Upper lobe of left lung (tissue), 4 donors: ENCODE measurements at regions not wholly inside any gene's neighbourhood (a gene's known extent, or its start where the extent isn't known, plus 50 kb on each side); places are given as distances from the start of the nearest gene placed in this dataset.

Experiments
- EP300 ChIP-seq, 4 donors: sonication (generic); formaldehyde crosslinking; IDR thresholded peaks; one replicate each; pipeline ENCODE4 v1.5.1; 2017; ENCODE audit warnings: antibody characterized with exemption in 4 of 4, control low read depth in 2 of 4
- TF ChIP-seq, protein P1 (sequence below), 6 experiments: fragments of 450-650 bp in 4 of 6; fragments of 200-600 bp in 2 of 6; sonication (generic) in 2 of 6; IDR thresholded peaks; one replicate each; pipeline ENCODE4 v1.5.1; 2016 to 2019; ENCODE audit warnings: antibody characterized with exemption in 6 of 6

- TF ChIP-seq, protein P1, sequence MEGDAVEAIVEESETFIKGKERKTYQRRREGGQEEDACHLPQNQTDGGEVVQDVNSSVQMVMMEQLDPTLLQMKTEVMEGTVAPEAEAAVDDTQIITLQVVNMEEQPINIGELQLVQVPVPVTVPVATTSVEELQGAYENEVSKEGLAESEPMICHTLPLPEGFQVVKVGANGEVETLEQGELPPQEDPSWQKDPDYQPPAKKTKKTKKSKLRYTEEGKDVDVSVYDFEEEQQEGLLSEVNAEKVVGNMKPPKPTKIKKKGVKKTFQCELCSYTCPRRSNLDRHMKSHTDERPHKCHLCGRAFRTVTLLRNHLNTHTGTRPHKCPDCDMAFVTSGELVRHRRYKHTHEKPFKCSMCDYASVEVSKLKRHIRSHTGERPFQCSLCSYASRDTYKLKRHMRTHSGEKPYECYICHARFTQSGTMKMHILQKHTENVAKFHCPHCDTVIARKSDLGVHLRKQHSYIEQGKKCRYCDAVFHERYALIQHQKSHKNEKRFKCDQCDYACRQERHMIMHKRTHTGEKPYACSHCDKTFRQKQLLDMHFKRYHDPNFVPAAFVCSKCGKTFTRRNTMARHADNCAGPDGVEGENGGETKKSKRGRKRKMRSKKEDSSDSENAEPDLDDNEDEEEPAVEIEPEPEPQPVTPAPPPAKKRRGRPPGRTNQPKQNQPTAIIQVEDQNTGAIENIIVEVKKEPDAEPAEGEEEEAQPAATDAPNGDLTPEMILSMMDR (IDR thresholded peaks at IDR 0.05), result no peak
- no peak for TF ChIP-seq EP300 (IDR thresholded peaks at IDR 0.05)
Observed at GRCh38 chr2:215752991-215753390, 260.4 kb downstream of the MREG start.
